IPS DF 4.7 (cell line): ENCODE measurements at regions not wholly inside any gene's neighbourhood (a gene's known extent, or its start where the extent isn't known, plus 50 kb on each side); places are given as distances from the start of the nearest gene placed in this dataset.

Experiments used
- DNase-seq: peaks from one replicate; pipeline ENCODE4 v3.0.0-alpha.2; 2013; ENCODE audit warnings: low spot score; ENCODE audit errors: extremely low read depth

- no peak for DNase-seq
Measured at GRCh38 chr15:36390491-36390890, 188.9 kb upstream of the CDIN1 start.

DNA sequence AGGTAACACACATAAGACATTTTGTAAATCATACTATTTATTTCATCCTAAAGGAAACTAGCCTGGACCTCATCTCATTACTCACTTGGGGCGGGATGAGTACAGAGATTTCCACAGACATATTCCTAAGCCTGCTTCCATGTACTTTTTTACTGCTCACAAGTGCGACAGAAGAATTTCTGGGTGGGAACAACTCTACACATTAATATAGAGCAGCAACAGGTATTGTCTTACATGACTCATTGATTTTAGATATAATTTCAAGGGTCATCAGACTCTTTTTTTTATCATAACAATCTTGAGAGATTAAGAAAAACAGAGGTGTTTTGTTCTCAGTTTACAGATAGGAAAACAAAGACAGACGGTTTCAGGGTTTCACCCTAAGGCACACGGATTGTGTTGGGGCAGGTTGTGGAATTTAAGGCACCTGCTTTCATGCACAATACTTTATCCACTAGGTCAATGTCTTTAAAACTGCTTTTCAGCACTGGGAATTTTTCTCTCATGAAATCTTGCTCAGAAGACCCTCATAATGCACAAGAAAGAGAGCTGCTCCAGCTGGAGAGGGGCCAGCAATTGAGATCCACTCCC lies 186.7 kb upstream of the CDIN1 start:
- DNase-seq: no peak

- DNase-seq: no peak
Measured at GRCh38 chr15:36398212-36398611, 181.2 kb upstream of the CDIN1 start.

DNA sequence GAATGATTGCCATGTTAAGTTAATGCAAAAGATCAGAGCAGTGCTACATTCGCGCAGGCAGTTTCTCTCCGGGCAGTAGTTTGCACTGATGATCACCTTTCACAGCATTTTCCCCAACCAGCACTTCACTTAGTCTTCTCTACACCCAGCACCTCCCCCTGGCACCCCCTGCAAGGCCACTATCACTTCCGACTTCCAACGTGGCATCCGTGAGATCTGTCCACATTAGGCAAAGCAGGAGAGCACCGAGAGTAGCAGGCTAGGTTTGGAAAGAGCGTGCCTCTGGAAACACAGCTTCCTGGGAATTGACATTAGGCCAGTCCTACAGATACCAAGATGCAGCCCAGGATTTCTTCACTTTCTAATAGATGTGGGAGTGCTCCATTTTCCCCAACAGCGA lies 180.2 kb upstream of the CDIN1 start:
- DNase-seq: no peak

DNA sequence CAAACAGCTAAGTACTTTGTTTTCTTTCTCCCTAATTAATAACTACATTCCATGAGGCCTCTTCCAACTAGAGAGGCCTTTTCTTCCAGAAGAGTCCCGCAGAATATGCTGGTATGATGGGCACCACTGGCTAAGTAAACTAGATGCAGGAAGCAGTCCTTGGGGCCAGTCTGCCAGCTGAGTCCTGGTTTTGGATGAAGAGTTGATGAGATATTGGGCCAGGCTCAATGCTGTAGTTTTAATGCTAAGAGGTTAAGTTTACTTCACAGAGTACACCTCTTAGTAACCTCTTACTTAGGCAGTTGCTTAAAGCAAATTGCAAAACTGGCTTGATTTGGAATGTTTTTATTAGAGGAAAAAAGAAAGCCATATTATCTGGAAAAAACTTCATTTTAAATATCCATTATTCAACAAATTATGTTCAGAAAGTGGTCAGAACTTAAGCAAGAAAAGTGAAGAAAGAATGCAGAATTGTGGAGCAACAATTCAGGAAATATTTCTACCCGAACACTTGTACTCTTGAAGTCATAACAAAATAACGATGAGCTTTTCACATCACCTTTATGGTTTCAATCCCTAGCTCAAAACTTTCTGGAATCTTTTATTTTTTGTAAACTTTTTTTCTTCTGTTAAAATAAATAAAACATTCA lies 178.4 kb upstream of the CDIN1 start:
- no peak for DNase-seq

- no peak for DNase-seq
Measured at GRCh38 chr15:36401586-36401966, 177.8 kb upstream of the CDIN1 start.

DNA sequence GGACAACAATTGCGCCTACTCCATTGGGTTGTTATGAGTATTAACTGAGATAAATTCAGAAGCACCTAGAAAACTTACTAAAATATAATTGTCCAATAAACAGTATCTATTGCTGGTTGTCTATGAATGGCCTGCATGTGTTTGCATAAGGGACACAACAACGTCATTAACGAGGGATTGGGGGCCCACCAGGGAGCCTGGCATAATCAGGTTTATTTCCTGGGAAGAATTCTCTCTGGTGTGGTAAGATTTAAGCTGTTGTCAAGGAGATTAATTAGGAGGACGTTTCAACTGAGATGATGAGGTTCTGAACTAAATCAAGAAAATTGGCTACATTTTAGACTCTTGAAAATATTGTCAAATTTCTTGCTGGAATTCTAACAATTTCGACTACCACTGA lies 176.1 kb upstream of the CDIN1 start:
- DNase-seq: no peak

DNA sequence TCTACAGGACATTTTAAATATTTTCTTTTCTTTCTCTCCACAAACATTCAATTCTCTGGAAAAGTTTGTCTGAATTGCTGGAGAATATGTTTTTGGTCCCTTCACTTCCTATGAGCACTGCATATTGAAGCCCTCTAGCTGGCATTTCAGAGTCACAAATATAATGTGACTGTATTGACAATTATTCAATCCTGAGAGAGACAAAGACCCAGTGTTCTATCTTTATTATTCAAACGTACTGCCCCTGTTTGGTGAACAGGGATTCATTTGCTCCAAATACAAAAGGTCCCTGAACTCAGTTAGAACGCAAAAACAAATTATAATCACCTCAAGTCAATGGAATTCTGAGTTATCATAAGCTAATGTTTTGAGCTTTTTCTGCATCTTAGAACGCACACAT lies 173.1 kb upstream of the CDIN1 start:
- no peak for DNase-seq

- no peak for DNase-seq
Measured at GRCh38 chr15:36406911-36407310, 172.5 kb upstream of the CDIN1 start.

GRCh38 chr15:36407647-36408046 lies 171.8 kb upstream of the CDIN1 start:
- no peak for DNase-seq

- no peak for DNase-seq
Measured at GRCh38 chr15:36409819-36410218, 169.6 kb upstream of the CDIN1 start.

- DNase-seq: no peak
Measured at GRCh38 chr15:36414670-36415069, 164.8 kb upstream of the CDIN1 start.

GRCh38 chr15:36415643-36416042 lies 163.8 kb upstream of the CDIN1 start:
- no peak for DNase-seq

GRCh38 chr15:36422631-36423030 lies 156.8 kb upstream of the CDIN1 start:
- no peak for DNase-seq

DNA sequence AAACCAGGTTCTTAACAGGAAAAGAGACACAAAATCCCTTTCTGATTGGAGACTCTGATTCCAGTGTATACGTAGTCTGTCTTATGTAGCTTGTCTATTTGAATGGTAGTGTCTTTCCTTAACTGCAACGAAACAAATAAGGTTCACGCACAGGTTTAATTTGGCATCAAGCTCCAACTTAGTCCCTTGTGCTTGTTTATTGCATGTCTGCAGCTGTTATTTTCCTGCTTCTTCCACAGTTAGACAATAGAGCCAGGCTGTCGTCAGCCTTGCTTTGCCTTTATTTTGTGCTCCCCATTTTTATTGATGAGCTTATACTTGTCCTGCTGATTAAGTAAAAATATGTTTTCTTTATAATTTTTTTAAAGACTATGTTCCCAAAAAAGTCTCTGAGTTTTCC lies 152.7 kb upstream of the CDIN1 start:
- no peak for DNase-seq

DNA sequence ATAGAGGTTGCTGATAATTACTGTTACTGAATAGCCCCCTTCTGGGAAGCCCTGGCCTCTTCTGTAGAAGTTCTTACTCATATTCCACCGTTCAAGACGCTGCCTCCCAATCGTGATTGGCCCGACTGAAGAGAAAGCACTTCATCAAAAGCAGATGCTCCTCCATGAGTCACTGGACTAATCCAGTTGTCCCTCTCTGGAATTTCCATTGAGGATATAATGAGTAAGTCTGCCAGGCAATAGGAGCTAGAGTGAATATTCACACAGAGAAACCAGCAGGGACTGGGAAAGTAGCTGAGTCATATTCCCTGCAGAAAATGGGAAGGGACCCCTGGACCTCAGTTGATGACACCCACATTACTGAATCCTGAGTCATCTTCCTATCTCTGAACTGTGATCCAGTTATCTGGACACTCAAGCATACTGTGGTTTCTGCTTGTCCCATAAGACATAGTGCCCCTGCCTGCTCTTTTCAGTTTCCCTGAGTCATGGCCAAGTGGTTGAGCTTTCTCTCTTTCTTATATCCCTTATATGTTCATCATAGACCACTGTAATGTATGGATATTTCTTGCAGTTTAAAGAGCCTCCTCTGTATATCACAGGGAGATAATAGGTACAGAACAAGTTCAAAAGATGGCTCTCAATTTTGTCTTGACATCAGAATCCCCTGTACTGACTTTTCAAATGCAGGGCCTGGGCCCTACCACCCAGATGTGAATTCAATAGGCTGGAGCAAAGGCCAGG lies 151.2 kb upstream of the CDIN1 start:
- DNase-seq: no peak

DNA sequence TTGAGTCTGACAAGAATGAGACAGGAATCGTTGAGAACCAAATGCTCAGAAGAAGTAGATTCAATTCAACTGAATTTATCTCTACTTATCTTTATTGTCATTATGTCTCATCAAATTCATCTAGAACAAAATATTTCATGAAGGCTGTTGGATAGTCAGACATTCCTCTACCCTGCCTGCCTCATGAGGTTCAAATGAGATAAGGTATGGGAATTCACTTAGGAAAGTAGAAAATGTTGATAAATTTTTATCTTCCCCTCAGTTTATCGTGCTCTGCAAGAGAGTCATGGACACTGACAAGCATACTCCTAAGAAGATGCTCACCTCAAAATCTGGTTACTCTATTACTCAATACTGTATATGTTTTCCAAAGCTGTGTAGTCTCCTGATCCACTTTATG lies 149.7 kb upstream of the CDIN1 start:
- no peak for DNase-seq

DNA sequence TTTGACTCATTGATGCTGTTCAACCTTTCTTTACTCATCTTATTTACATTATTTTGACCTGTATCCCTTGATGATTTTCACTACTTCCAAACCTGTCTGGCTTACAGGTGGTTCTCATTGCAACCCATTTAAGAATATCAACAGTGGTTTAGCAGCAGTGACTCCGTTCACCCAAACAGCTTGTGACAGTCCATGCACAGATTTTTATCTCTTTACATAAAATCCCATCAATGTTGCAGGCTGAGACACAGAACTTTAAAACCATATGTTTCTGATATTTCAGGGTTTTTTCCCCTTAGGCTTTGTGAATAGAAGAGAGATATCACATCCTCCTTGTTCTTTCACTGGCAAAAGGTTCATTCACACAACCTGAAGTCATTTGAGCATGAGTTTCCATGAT lies 149.1 kb upstream of the CDIN1 start:
- no peak for DNase-seq

DNA sequence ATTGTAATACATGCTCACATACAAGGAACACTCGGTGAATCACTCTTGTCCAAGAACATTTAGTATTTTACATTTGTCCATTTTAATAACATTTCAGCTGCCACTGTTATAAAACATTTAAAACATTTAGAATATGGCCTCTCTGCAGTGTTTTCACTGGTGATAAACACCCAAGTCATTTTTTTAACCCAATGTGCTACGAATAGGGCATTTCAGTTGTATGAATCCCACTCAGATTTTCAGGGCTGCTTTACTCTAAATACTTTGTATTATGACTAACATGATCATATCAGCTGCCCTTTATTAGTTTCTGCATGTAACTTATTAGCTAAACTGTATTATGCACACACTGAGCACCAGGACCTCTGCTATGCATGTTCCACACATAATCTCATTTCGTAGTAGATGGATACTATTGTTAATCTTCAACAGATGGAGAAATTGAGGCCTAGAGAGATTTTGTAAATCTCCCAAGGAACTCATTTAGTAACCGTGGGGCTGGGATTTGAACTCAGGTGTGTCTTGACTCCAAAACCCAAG lies 148.6 kb upstream of the CDIN1 start:
- no peak for DNase-seq

DNA sequence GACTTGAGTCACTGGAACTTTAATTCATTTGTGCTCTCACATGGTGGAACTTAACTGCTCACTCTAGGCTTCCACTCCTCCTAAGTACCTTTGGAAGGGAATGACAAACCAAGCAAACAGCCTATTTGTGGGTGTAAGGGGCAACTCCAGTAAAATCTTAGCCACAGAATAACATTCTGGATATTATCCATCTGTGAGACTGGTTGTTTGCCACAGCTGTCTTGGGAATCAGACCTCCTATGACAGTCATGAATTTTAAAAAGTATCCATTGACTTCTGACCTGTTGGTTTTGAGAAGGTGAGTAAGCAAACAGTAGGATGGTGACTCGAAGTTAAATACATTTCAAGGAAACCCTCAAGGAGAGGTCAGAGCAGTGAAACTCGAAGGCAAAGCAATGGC lies 147.3 kb upstream of the CDIN1 start:
- DNase-seq: no peak

GRCh38 chr15:36434177-36434576 lies 145.2 kb upstream of the CDIN1 start:
- DNase-seq: no peak

DNA sequence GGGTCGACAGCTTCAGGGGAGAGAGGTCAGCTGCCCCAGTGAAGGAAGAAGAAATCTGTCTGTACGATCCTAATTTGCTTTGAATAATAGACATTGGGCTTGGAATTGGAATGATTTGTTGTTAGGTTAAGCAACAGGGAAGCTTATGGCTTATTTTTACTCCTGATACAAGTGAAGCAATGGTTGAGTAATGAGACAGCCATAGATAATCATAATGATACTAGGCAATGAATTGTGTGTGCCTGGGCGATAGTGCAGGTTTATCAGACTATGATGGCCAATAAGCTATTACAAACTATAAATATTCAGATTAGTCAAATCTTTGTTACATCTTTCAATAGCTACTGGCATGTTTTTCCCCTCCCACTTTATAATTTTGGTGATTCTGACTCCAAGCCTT lies 140.9 kb upstream of the CDIN1 start:
- DNase-seq: no peak

DNA sequence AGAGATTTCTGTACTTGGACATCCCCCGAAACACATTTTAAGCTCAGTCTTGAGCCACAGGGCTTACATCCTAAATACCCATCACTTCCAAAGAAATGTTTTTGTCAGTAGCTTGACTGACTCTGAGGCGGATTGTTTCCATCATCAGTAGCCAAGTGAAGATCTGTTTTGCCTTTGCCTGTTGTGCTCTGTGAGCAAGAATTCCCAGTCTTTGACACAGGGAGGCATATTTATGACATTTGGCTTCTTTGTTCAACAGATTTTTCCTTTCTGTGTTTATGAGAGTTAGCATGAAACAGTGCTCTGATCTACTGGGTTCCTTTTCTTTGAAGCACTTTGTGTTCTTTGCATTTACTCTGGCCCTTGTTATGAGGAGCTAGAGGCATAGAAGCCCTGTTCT lies 132.1 kb upstream of the CDIN1 start:
- DNase-seq: no peak
